BLaER1 treated with 17β-estradiol and CSF1 and Interleukin-3, amounts not matched to agents 10 nM and 100 nM (cell line): ENCODE measurements at regions not wholly inside any gene's neighbourhood (a gene's known extent, or its start where the extent isn't known, plus 50 kb on each side); places are given as distances from the start of the nearest gene placed in this dataset.
"Not testable (repeated sequence)": the region's sequence is repeated elsewhere in the genome, so short reads cannot be mapped to it uniquely, and the experiment has no call there.

Experiments used
- H3K27ac ChIP-seq, 11 experiments: shearing (Covaris generic); formaldehyde crosslinking; 2 replicates each; pipeline ENCODE4 v1.8.1; 2022
- H3K27me3 ChIP-seq, 11 experiments: shearing (Covaris generic); formaldehyde crosslinking; 2 replicates each; pipeline ENCODE4 v1.8.1; 2022
- H3K36me3 ChIP-seq, 11 experiments: shearing (Covaris generic); formaldehyde crosslinking; 2 replicates each; pipeline ENCODE4 v1.8.1; 2022
- H3K4me1 ChIP-seq, 10 experiments: shearing (Covaris generic); formaldehyde crosslinking; 2 replicates each; pipeline ENCODE4 v1.8.1; 2022
- H3K4me2 ChIP-seq, 11 experiments: shearing (Covaris generic); formaldehyde crosslinking; 2 replicates each; pipeline ENCODE4 v1.8.1; 2022
- H3K4me3 ChIP-seq, 10 experiments: shearing (Covaris generic); formaldehyde crosslinking; 2 replicates each; pipeline ENCODE4 v1.8.1; 2022
- H3K9ac ChIP-seq, 11 experiments: shearing (Covaris generic); formaldehyde crosslinking; 2 replicates each; pipeline ENCODE4 v1.8.1; 2022
- H3K9me3 ChIP-seq, 11 experiments: shearing (Covaris generic); formaldehyde crosslinking; replicated peaks in 1 of 11; 2 replicates each; pipeline ENCODE4 v1.8.1; 2022
- H4K20me1 ChIP-seq, 11 experiments: shearing (Covaris generic); formaldehyde crosslinking; 2 replicates each; pipeline ENCODE4 v1.8.1; 2022
- Cebpa-rat ChIP-seq, 11 experiments: shearing (Covaris generic); IDR thresholded peaks; 2 replicates each; pipeline ENCODE4 v1.8.1; 2022

- Histone ChIP-seq H3K9ac (no peak overlapping the region), H3K27ac (no peak overlapping the region), H3K4me3 (no peak overlapping the region), H3K4me2 (no peak overlapping the region), H3K9me3 (0 out of 22 replicates have a peak, but pooled peaks cover 0 to 6% (median 0%) of the 10 kb centered on the region in 11 experiments), H3K27me3 (no peaks in the 10 kb centered on the region), H4K20me1 (no peaks in the 10 kb centered on the region), H3K36me3 (no peaks in the 10 kb centered on the region), H3K4me1 (no peaks in the 10 kb centered on the region)
- no peak for TF ChIP-seq Cebpa-rat (IDR thresholded peaks at IDR 0.05)
Measured at GRCh38 chr4:10784621-10785020, 100.1 kb upstream of the CLNK start.

GRCh38 chr4:10783351-10783750, 98.8 kb upstream of the CLNK start:
- H4K20me1 ChIP-seq, result no peaks in the 10 kb centered on the region
- H3K27me3 ChIP-seq, result no peaks in the 10 kb centered on the region
- H3K36me3 ChIP-seq, result no peaks in the 10 kb centered on the region
- H3K9me3 ChIP-seq, result 0 out of 22 replicates have a peak, but pooled peaks cover 0 to 6% (median 0%) of the 10 kb centered on the region in 11 experiments
- no peak overlapping the region for H3K27ac ChIP-seq
- H3K9ac ChIP-seq, result no peak overlapping the region
- TF ChIP-seq Cebpa-rat (IDR thresholded peaks at IDR 0.05), result no peak
- no peak overlapping the region for H3K4me3 ChIP-seq
- no peaks in the 10 kb centered on the region for H3K4me1 ChIP-seq
- no peak overlapping the region for H3K4me2 ChIP-seq

- no peak overlapping the region for H3K9ac ChIP-seq
- H3K4me3 ChIP-seq, result no peak overlapping the region
- H3K9me3 ChIP-seq, result 0 out of 22 replicates have a peak, but pooled peaks cover 0 to 6% (median 0%) of the 10 kb centered on the region in 11 experiments
- H3K4me1 ChIP-seq, result no peaks in the 10 kb centered on the region
- no peak overlapping the region for H3K27ac ChIP-seq
- no peaks in the 10 kb centered on the region for H3K27me3 ChIP-seq
- TF ChIP-seq Cebpa-rat (IDR thresholded peaks at IDR 0.05), result no peak
- H3K4me2 ChIP-seq, result no peak overlapping the region
- no peaks in the 10 kb centered on the region for H4K20me1 ChIP-seq
- H3K36me3 ChIP-seq, result no peaks in the 10 kb centered on the region
Measured at GRCh38 chr4:10781805-10782204, 97.2 kb upstream of the CLNK start.

- H3K4me1 ChIP-seq, H3K27me3 ChIP-seq, H4K20me1 ChIP-seq, H3K9ac ChIP-seq, H3K27ac ChIP-seq, H3K9me3 ChIP-seq, H3K4me2 ChIP-seq, H3K4me3 ChIP-seq, H3K36me3 ChIP-seq: not testable (repeated sequence)
Measured at GRCh38 chr4:10780803-10781202, 96.2 kb upstream of the CLNK start.

- not testable (repeated sequence) for H3K9ac ChIP-seq, H3K4me1 ChIP-seq, H3K4me2 ChIP-seq, H3K36me3 ChIP-seq, H3K27ac ChIP-seq, H4K20me1 ChIP-seq, H3K4me3 ChIP-seq, H3K9me3 ChIP-seq, H3K27me3 ChIP-seq
Measured at GRCh38 chr4:10775132-10775531, 90.6 kb upstream of the CLNK start.

GRCh38 chr4:10773656-10774055, 89.1 kb upstream of the CLNK start:
- H3K9me3 ChIP-seq, result no peaks in the 10 kb centered on the region
- H3K27ac ChIP-seq, result no peak overlapping the region
- H4K20me1 ChIP-seq, result no peaks in the 10 kb centered on the region
- no peaks in the 10 kb centered on the region for H3K4me1 ChIP-seq
- H3K4me2 ChIP-seq, result no peak overlapping the region
- no peak overlapping the region for H3K9ac ChIP-seq
- H3K27me3 ChIP-seq, result no peaks in the 10 kb centered on the region
- H3K36me3 ChIP-seq, result no peaks in the 10 kb centered on the region
- H3K4me3 ChIP-seq, result no peak overlapping the region
- TF ChIP-seq Cebpa-rat (IDR thresholded peaks at IDR 0.05), result no peak

GRCh38 chr4:10773010-10773409, 88.4 kb upstream of the CLNK start:
- Histone ChIP-seq H3K9ac (no peak overlapping the region), H3K4me1 (no peaks in the 10 kb centered on the region), H3K36me3 (no peaks in the 10 kb centered on the region), H3K27ac (no peak overlapping the region), H3K27me3 (no peaks in the 10 kb centered on the region), H3K9me3 (no peaks in the 10 kb centered on the region), H3K4me2 (no peak overlapping the region), H3K4me3 (no peak overlapping the region), H4K20me1 (no peaks in the 10 kb centered on the region)
- TF ChIP-seq Cebpa-rat (IDR thresholded peaks at IDR 0.05), result no peak

GRCh38 chr4:10765386-10765785, 80.8 kb upstream of the CLNK start:
- no peak overlapping the region for H3K4me2 ChIP-seq
- H3K27ac ChIP-seq, result no peak overlapping the region
- no peak overlapping the region for H3K4me3 ChIP-seq
- TF ChIP-seq Cebpa-rat (IDR thresholded peaks at IDR 0.05), result no peak
- H3K9me3 ChIP-seq, result peaks cover 0 to 6% (median 0%) of the 10 kb centered on the region in 11 experiments; a peak in 1 of 22 replicates
- no peaks in the 10 kb centered on the region for H4K20me1 ChIP-seq
- H3K9ac ChIP-seq, result no peak overlapping the region
- no peaks in the 10 kb centered on the region for H3K4me1 ChIP-seq
- H3K27me3 ChIP-seq, result no peaks in the 10 kb centered on the region
- no peaks in the 10 kb centered on the region for H3K36me3 ChIP-seq

GRCh38 chr4:10762561-10762960, 78.0 kb upstream of the CLNK start:
- peaks cover 0 to 6% (median 0%) of the 10 kb centered on the region in 11 experiments; a peak in 1 of 22 replicates for H3K9me3 ChIP-seq
- no peak overlapping the region for H3K4me3 ChIP-seq
- no peaks in the 10 kb centered on the region for H4K20me1 ChIP-seq
- TF ChIP-seq Cebpa-rat (IDR thresholded peaks at IDR 0.05), result no peak
- H3K27ac ChIP-seq, result no peak overlapping the region
- no peaks in the 10 kb centered on the region for H3K36me3 ChIP-seq
- no peaks in the 10 kb centered on the region for H3K27me3 ChIP-seq
- no peak overlapping the region for H3K9ac ChIP-seq
- H3K4me1 ChIP-seq, result no peaks in the 10 kb centered on the region
- H3K4me2 ChIP-seq, result no peak overlapping the region

GRCh38 chr4:10761903-10762302, 77.3 kb upstream of the CLNK start:
- Histone ChIP-seq H3K27me3 (no peaks in the 10 kb centered on the region), H3K4me3 (no peak overlapping the region), H4K20me1 (no peaks in the 10 kb centered on the region), H3K36me3 (no peaks in the 10 kb centered on the region), H3K27ac (no peak overlapping the region), H3K4me1 (no peaks in the 10 kb centered on the region), H3K4me2 (no peak overlapping the region), H3K9me3 (peaks cover 0 to 6% (median 0%) of the 10 kb centered on the region in 11 experiments; a peak in 1 of 22 replicates), H3K9ac (no peak overlapping the region)
- TF ChIP-seq Cebpa-rat (IDR thresholded peaks at IDR 0.05), result no peak

- H3K27ac ChIP-seq, result no peak overlapping the region
- no peak overlapping the region for H3K4me3 ChIP-seq
- no peak overlapping the region for H3K4me2 ChIP-seq
- H3K9ac ChIP-seq, result no peak overlapping the region
- H4K20me1 ChIP-seq, result no peaks in the 10 kb centered on the region
- no peaks in the 10 kb centered on the region for H3K27me3 ChIP-seq
- H3K9me3 ChIP-seq, result peaks cover 0 to 6% (median 0%) of the 10 kb centered on the region in 11 experiments; a peak in 1 of 22 replicates
- no peaks in the 10 kb centered on the region for H3K4me1 ChIP-seq
- no peaks in the 10 kb centered on the region for H3K36me3 ChIP-seq
- TF ChIP-seq Cebpa-rat (IDR thresholded peaks at IDR 0.05), result no peak
Measured at GRCh38 chr4:10760086-10760485, 75.5 kb upstream of the CLNK start.
